C4-2B (cell line): ENCODE measurements at regions not wholly inside any gene's neighbourhood (a gene's known extent, or its start where the extent isn't known, plus 50 kb on each side); places are given as distances from the start of the nearest gene placed in this dataset.

Experiments
- H3K27ac ChIP-seq: fragments of 450-650 bp; 2 replicates; pipeline ENCODE4 v1.5.1; 2017
- ZFX ChIP-seq: fragments of 450-650 bp; IDR thresholded peaks from 2 replicates; pipeline ENCODE4 v1.6.1; 2017
- TF ChIP-seq, protein P1 (sequence below): fragments of 450-650 bp; conservative IDR thresholded peaks from 2 replicates; pipeline ENCODE4 v1.5.1; 2017; ENCODE audit warnings: mild to moderate bottlenecking

DNA sequence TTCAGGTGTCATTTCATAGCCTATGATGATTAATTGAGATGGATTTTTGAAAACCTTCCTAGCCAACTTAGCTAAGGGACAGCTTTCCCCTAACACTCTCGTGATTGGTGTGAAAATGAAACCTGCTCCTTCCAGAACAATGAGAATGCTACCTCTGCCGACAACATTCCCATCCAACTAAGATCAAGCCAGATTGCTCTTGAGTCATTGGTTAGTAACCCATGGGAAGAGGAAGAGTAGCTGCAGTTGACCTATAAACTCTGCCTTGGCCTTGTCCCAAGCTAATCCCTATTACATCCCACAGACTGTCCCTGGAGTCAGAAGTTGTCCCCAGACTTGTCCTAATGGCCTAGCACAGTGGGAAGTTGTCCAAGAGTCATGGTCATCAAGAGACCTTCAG, 80.5 kb upstream of the SVIL start:
- no peak overlapping the region for H3K27ac ChIP-seq
- TF ChIP-seq ZFX = no peak
- TF ChIP-seq, protein P1, sequence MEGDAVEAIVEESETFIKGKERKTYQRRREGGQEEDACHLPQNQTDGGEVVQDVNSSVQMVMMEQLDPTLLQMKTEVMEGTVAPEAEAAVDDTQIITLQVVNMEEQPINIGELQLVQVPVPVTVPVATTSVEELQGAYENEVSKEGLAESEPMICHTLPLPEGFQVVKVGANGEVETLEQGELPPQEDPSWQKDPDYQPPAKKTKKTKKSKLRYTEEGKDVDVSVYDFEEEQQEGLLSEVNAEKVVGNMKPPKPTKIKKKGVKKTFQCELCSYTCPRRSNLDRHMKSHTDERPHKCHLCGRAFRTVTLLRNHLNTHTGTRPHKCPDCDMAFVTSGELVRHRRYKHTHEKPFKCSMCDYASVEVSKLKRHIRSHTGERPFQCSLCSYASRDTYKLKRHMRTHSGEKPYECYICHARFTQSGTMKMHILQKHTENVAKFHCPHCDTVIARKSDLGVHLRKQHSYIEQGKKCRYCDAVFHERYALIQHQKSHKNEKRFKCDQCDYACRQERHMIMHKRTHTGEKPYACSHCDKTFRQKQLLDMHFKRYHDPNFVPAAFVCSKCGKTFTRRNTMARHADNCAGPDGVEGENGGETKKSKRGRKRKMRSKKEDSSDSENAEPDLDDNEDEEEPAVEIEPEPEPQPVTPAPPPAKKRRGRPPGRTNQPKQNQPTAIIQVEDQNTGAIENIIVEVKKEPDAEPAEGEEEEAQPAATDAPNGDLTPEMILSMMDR = no peak

DNA sequence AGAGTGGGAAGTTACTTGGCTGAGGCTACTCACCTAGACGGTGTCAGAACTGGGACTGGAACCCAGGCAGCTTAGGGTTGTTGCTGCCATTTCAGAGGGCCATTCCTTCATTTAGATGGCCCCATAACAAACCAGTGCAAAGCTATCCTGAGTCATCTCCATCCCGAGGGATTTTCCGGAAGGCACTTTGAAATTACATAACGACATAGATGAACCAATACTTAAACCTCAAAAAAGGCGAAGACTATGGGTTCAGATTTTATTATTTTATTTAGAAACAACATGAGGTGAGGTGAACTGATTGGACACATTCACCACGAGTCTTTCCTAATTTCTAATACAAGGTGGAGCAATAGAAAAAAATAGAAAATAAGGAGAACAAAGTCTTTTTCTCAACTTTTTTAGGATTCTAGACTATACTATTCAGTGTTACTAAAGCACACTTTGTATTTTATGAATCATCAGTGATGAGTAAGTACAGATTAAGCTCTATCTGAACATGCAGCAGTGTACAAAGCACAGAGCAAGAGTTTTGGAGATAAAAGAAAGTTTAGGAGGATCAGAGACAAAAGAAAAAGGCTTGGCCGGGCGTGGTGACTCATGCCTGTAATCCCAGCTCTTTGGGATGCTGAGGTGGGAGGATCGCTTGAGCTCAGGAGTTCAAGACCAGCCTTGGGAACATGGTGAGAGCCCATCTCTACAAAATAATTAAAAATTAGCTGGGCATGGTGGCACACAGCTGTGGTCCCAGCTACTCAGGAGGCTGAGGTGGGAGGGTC, 79.5 kb upstream of the SVIL start:
- no peak overlapping the region for H3K27ac ChIP-seq
- TF ChIP-seq ZFX = no peak
- TF ChIP-seq, protein P1 = no peak

DNA sequence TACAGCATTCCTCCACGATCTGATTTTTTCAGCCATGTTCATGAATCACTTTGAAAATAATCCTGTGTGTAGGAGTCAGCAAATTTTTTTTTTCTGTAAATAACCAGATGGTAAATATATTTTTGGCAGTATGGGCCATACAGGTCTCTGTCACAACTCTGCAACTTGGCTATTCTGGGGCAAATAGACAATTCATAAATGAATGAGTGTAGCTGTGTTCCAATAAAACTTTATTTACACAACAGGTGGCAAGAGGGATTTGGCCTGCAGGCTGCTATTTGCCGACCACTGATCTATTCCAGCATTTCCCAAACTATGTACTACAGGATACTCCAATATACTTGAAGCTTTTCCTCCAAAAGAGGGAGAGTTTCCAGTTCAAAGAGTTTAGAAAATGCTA, 78.7 kb upstream of the SVIL start:
- no peak for TF ChIP-seq ZFX
- TF ChIP-seq, protein P1 = no peak
- H3K27ac ChIP-seq = no peak overlapping the region

DNA sequence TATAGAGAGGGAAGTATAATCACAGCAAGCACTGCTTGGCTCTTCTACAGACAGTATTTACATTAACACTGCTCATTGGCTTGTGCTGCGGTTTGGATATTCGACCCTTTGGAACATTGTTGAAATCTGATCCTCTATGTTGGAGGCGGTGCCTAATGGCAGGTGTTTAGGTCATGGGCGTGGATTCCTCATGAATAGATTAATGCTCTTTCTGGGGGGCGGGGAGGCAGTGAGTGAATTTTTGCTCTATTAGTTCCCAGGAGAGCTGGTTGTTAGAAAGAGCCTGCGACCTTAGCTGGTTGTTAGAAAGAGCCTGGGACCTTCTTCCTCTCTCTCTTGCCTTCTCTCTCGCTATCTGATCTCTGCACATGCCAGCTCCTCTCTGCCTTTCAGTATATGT, 77.3 kb upstream of the SVIL start:
- TF ChIP-seq ZFX = no peak
- no peak overlapping the region for H3K27ac ChIP-seq

DNA sequence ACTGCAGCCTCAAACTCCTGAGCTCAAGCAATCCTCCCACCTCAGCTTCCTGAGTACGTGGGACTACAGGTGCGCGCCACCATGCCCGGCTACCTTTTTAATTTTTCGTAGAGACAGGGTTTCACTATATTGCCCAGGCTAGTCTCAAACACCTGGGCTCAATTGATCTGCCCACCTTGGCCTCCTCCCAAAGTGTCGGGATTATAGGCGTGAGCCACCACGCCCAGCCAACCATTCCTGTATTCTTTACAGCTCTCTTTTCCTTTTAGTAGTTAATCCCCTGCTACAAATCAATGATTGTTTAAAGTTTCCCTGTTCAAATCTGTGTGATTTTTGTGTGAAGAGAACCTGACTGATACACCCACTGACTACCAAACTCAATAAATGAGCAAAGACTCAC, 75.4 kb upstream of the SVIL start:
- H3K27ac ChIP-seq = no peak overlapping the region
- no peak for TF ChIP-seq ZFX
- TF ChIP-seq, protein P1 = no peak

DNA sequence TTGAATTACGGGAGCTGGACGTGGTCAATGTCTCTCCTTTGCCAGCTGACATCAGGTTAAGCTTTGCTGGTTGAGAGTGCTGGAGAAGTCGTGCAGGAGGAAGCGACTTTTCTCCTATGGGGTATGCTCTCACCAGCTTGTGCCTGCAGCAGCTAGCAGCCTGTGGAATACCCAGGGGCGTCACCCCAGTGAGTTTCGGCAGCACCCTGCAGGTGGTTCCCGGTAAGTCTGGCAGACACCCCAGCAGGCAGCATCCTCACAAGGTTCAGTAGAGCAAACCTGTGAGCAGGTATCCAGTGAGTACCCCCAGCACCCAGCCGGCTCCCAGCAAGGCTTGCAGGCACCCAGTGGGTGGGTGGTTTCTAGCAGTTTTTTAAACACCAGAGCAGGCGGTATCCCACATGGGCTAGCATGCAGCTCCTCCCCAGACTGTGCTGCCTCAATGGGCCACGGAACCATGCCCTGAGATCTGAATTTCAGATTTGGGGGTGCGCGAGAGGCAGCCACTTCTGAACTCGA, 74.8 kb upstream of the SVIL start:
- TF ChIP-seq, protein P1 = no peak
- TF ChIP-seq ZFX = no peak
- H3K27ac ChIP-seq = no peak overlapping the region

DNA sequence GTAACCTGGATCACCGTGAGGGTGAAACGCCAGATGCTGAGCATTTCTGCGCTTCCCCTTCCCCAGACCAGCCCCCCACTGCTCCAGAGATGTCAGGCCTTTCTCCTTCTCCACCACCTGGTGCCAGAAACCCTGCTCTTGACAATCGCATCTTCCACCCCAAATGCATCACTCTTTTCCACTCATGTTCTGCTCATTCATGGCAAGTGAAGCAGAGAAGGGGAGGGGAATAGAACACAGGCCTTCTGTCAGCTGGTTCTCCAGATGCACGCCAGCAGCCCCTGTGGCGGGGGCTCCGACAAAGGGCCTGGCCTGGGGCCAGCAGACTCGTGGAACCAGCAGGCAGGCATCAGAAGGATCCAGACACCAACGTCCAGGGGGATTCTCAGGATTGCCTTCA, 68.5 kb upstream of the SVIL start:
- H3K27ac ChIP-seq = no peak overlapping the region
- TF ChIP-seq ZFX = no peak
- TF ChIP-seq, protein P1 = no peak
